HepG2 (cell line): ENCODE measurements at regions not wholly inside any gene's neighbourhood (a gene's known extent, or its start where the extent isn't known, plus 50 kb on each side); places are given as distances from the start of the nearest gene placed in this dataset.

Source experiments
- ATM ChIP-seq: fragments of 450-650 bp; IDR thresholded peaks from 2 replicates; pipeline ENCODE4 v1.7.1; 2017; ENCODE audit warnings: mild to moderate bottlenecking, borderline replicate concordance
- CCAR2 ChIP-seq: fragments of 200-400 bp; formaldehyde crosslinking; optimal IDR thresholded peaks from 2 replicates; pipeline ENCODE3; 2018; ENCODE audit warnings: low read depth, mild to moderate bottlenecking, low read length, moderate library complexity
- DDIT3 ChIP-seq: sonication (generic); formaldehyde crosslinking; IDR thresholded peaks from 2 replicates; pipeline ENCODE4 v1.4.0; 2020; ENCODE audit warnings: mild to moderate bottlenecking, missing genetic modification reagents
- GLI4 ChIP-seq: sonication (generic); formaldehyde crosslinking; IDR thresholded peaks from 2 replicates; pipeline ENCODE4 v1.5.1; 2020; ENCODE audit warnings: missing genetic modification reagents, mild to moderate bottlenecking, moderate library complexity, borderline replicate concordance
- HNF4G ChIP-seq, 2 experiments: sonication (generic) in 1 of 2; formaldehyde crosslinking in 1 of 2; IDR thresholded peaks; 2 replicates each; pipeline versions ENCODE4 v1.4.0 to v1.6.1; 2011 to 2020; ENCODE audit warnings: borderline replicate concordance in 2 of 2, low read depth in 2 of 2, mild to moderate bottlenecking in 2 of 2, low read length in 1 of 2, missing genetic modification reagents in 1 of 2, moderate library complexity in 1 of 2
- IKZF5 ChIP-seq: IDR thresholded peaks from 2 replicates; pipeline ENCODE4 v1.6.1; 2018; ENCODE audit warnings: missing genetic modification reagents, mild to moderate bottlenecking, missing compliant biosample characterization
- MEF2D ChIP-seq: sonication (generic); formaldehyde crosslinking; IDR thresholded peaks from 2 replicates; pipeline ENCODE4 v1.5.1; 2020; ENCODE audit warnings: mild to moderate bottlenecking, missing genetic modification reagents
- MIER3 ChIP-seq: IDR thresholded peaks from 2 replicates; pipeline ENCODE4 v1.6.1; 2016; ENCODE audit warnings: missing compliant biosample characterization, borderline replicate concordance
- SIN3B ChIP-seq: fragments of 150-350 bp; IDR thresholded peaks from 2 replicates; pipeline ENCODE4 v1.6.1; 2014; ENCODE audit warnings: low read length
- TIGD3 ChIP-seq: sonication (generic); formaldehyde crosslinking; IDR thresholded peaks from 2 replicates; pipeline ENCODE4 v1.5.1; 2020; ENCODE audit warnings: mild to moderate bottlenecking, missing genetic modification reagents, borderline replicate concordance
- TOE1 ChIP-seq: sonication (generic); formaldehyde crosslinking; IDR thresholded peaks from 2 replicates; pipeline ENCODE4 v1.4.0; 2020; ENCODE audit warnings: mild to moderate bottlenecking, missing genetic modification reagents
- ZFP36L1 ChIP-seq: sonication (generic); formaldehyde crosslinking; IDR thresholded peaks from 2 replicates; pipeline ENCODE4 v1.8.0; 2022; ENCODE audit warnings: mild to moderate bottlenecking, missing genetic modification reagents, moderate library complexity
- ZKSCAN5 ChIP-seq: sonication (generic); formaldehyde crosslinking; IDR thresholded peaks from 2 replicates; pipeline ENCODE4 v1.5.1; 2020; ENCODE audit warnings: mild to moderate bottlenecking, missing genetic modification reagents
- ZNF256 ChIP-seq: sonication (generic); formaldehyde crosslinking; conservative IDR thresholded peaks from 2 replicates; pipeline ENCODE4 v1.4.0; 2020; ENCODE audit warnings: missing genetic modification reagents
- ZNF451 ChIP-seq: sonication (generic); formaldehyde crosslinking; IDR thresholded peaks from 2 replicates; pipeline ENCODE4 v1.5.0; 2020; ENCODE audit warnings: mild to moderate bottlenecking, missing genetic modification reagents
- ZNF510 ChIP-seq: sonication (generic); formaldehyde crosslinking; IDR thresholded peaks from 2 replicates; pipeline ENCODE4 v1.4.0; 2020; ENCODE audit warnings: low read depth, mild to moderate bottlenecking, missing genetic modification reagents
- ZNF570 ChIP-seq: sonication (generic); formaldehyde crosslinking; IDR thresholded peaks from 2 replicates; pipeline ENCODE4 v1.4.0; 2020; ENCODE audit warnings: mild to moderate bottlenecking, missing genetic modification reagents, borderline replicate concordance
- ZNF607 ChIP-seq: sonication (generic); formaldehyde crosslinking; IDR thresholded peaks from 2 replicates; pipeline ENCODE4 v1.5.1; 2020; ENCODE audit warnings: missing genetic modification reagents, mild to moderate bottlenecking, borderline replicate concordance
- ZNF766 ChIP-seq: sonication (generic); formaldehyde crosslinking; IDR thresholded peaks from 2 replicates; pipeline ENCODE4 v1.5.0; 2020; ENCODE audit warnings: missing genetic modification reagents, borderline replicate concordance
- ZSCAN25 ChIP-seq: sonication (generic); formaldehyde crosslinking; IDR thresholded peaks from 2 replicates; pipeline ENCODE4 v1.8.0; 2022; ENCODE audit warnings: mild to moderate bottlenecking, missing genetic modification reagents
- TF ChIP-seq, protein P1 (sequence below): sonication (generic); formaldehyde crosslinking; conservative IDR thresholded peaks from 2 replicates; pipeline ENCODE4 v1.4.0; 2020; ENCODE audit warnings: missing genetic modification reagents
- TF ChIP-seq, protein P2 (sequence below): sonication (generic); formaldehyde crosslinking; IDR thresholded peaks from 2 replicates; pipeline ENCODE4; 2020; ENCODE audit warnings: missing genetic modification reagents, mild to moderate bottlenecking, borderline replicate concordance

GRCh38 chr7:131057015-131057793 is 270.5 kb upstream of the MKLN1 start (continued):
- TF ChIP-seq ZNF256 (CRISPR knock-in tag), result no peak
- TF ChIP-seq SIN3B, result no peak
- TF ChIP-seq, protein P1, sequence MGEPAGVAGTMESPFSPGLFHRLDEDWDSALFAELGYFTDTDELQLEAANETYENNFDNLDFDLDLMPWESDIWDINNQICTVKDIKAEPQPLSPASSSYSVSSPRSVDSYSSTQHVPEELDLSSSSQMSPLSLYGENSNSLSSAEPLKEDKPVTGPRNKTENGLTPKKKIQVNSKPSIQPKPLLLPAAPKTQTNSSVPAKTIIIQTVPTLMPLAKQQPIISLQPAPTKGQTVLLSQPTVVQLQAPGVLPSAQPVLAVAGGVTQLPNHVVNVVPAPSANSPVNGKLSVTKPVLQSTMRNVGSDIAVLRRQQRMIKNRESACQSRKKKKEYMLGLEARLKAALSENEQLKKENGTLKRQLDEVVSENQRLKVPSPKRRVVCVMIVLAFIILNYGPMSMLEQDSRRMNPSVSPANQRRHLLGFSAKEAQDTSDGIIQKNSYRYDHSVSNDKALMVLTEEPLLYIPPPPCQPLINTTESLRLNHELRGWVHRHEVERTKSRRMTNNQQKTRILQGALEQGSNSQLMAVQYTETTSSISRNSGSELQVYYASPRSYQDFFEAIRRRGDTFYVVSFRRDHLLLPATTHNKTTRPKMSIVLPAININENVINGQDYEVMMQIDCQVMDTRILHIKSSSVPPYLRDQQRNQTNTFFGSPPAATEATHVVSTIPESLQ (CRISPR knock-in tag), result no peak
- no peak for TF ChIP-seq TIGD3 (CRISPR knock-in tag)
- TF ChIP-seq ZNF607 (CRISPR knock-in tag), result no peak
- TF ChIP-seq ZKSCAN5 (CRISPR knock-in tag), result no peak
- TF ChIP-seq IKZF5 (CRISPR knock-in tag), result peak; percentile 93
- TF ChIP-seq ZNF451, result no peak
- no peak for TF ChIP-seq CCAR2
- no peak for TF ChIP-seq HNF4G (IDR thresholded peaks at IDR 0.05; ENCODE audit: borderline replicate concordance, low read depth, low read length)
- no peak for TF ChIP-seq HNF4G (CRISPR knock-in tag; IDR thresholded peaks at IDR 0.05; ENCODE audit: borderline replicate concordance, low read depth)
- TF ChIP-seq DDIT3 (CRISPR knock-in tag), result no peak
- no peak for TF ChIP-seq ZNF766 (CRISPR knock-in tag)
- TF ChIP-seq ATM, result no peak
- TF ChIP-seq MEF2D (CRISPR knock-in tag), result 0 out of 2 replicates have a peak, but pooled peaks have one; percentile 53
- TF ChIP-seq, protein P2, sequence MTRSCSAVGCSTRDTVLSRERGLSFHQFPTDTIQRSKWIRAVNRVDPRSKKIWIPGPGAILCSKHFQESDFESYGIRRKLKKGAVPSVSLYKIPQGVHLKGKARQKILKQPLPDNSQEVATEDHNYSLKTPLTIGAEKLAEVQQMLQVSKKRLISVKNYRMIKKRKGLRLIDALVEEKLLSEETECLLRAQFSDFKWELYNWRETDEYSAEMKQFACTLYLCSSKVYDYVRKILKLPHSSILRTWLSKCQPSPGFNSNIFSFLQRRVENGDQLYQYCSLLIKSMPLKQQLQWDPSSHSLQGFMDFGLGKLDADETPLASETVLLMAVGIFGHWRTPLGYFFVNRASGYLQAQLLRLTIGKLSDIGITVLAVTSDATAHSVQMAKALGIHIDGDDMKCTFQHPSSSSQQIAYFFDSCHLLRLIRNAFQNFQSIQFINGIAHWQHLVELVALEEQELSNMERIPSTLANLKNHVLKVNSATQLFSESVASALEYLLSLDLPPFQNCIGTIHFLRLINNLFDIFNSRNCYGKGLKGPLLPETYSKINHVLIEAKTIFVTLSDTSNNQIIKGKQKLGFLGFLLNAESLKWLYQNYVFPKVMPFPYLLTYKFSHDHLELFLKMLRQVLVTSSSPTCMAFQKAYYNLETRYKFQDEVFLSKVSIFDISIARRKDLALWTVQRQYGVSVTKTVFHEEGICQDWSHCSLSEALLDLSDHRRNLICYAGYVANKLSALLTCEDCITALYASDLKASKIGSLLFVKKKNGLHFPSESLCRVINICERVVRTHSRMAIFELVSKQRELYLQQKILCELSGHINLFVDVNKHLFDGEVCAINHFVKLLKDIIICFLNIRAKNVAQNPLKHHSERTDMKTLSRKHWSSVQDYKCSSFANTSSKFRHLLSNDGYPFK (CRISPR knock-in tag), result no peak
- peak; percentile 95; the same call in 1 of the 2 replicates for TF ChIP-seq ZFP36L1 (CRISPR knock-in tag)
- TF ChIP-seq ZNF510 (CRISPR knock-in tag), result no peak
- no peak for TF ChIP-seq GLI4 (CRISPR knock-in tag)
- 0 out of 2 replicates have a peak, but pooled peaks have one; percentile 33 for TF ChIP-seq TOE1
- TF ChIP-seq MIER3 (CRISPR knock-in tag), result peak; percentile 94; the same call in 1 of the 2 replicates
- no peak for TF ChIP-seq ZSCAN25
- TF ChIP-seq ZNF570 (CRISPR knock-in tag), result no peak
